ENCODE measurements at regions not wholly inside any gene's neighbourhood (a gene's known extent, or its start where the extent isn't known, plus 50 kb on each side); places are given as distances from the start of the nearest gene placed in this dataset.

- TF ChIP-seq, protein P1, sequence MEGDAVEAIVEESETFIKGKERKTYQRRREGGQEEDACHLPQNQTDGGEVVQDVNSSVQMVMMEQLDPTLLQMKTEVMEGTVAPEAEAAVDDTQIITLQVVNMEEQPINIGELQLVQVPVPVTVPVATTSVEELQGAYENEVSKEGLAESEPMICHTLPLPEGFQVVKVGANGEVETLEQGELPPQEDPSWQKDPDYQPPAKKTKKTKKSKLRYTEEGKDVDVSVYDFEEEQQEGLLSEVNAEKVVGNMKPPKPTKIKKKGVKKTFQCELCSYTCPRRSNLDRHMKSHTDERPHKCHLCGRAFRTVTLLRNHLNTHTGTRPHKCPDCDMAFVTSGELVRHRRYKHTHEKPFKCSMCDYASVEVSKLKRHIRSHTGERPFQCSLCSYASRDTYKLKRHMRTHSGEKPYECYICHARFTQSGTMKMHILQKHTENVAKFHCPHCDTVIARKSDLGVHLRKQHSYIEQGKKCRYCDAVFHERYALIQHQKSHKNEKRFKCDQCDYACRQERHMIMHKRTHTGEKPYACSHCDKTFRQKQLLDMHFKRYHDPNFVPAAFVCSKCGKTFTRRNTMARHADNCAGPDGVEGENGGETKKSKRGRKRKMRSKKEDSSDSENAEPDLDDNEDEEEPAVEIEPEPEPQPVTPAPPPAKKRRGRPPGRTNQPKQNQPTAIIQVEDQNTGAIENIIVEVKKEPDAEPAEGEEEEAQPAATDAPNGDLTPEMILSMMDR (IDR thresholded peaks at IDR 0.05) = no peak
- no peak for TF ChIP-seq ZFX (IDR thresholded peaks at IDR 0.05; ENCODE audit: borderline replicate concordance)
- no peak overlapping the region for H3K27ac ChIP-seq
These were observed 293.2 kb upstream of the FIGN start for GRCh38 chr2:164028814-164029534.

DNA sequence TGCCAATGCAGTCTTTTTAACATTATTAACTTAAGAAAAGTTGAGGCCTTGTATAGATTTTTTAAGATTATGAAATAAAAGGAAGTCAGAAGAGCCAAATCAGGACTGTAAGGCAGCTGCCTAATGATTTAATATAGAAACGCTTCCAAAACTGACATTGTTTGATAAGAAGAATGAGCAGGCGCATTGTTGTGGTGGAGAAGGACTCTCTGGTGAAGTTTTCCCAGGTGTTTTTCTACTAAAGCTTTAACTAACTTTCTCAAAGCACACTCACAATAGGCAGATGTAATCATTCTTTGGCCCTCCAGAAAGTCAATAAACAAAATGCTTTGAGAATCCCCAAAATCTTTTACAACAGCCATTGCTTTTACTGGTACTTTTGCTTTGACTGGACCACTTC, 288.6 kb upstream of the FIGN start:
- H3K27ac ChIP-seq = no peak overlapping the region
- no peak for TF ChIP-seq ZFX (IDR thresholded peaks at IDR 0.05; ENCODE audit: borderline replicate concordance)
- TF ChIP-seq, protein P1 (IDR thresholded peaks at IDR 0.05) = no peak

DNA sequence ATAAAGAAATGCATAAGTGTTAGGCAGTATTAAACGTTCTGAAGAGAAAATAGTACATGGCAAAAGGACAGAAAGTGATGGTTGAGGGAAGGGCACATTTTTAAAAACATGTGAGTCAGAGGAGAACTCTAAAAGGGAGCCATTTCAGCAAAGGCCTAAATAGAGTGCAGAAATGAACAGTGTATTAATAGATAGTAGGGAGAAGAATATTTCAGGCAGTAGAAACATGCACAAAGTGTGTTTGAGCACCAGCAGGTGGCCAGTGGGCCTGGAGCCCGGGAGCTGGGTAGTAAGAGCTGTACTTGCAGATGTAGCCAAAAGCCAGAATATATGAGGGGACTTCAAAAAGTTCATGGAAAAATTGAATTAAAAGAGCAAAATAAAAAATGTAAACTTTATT, 288.1 kb upstream of the FIGN start:
- TF ChIP-seq, protein P1 (IDR thresholded peaks at IDR 0.05) = no peak
- TF ChIP-seq ZFX (IDR thresholded peaks at IDR 0.05; ENCODE audit: borderline replicate concordance) = no peak
- no peak overlapping the region for H3K27ac ChIP-seq

DNA sequence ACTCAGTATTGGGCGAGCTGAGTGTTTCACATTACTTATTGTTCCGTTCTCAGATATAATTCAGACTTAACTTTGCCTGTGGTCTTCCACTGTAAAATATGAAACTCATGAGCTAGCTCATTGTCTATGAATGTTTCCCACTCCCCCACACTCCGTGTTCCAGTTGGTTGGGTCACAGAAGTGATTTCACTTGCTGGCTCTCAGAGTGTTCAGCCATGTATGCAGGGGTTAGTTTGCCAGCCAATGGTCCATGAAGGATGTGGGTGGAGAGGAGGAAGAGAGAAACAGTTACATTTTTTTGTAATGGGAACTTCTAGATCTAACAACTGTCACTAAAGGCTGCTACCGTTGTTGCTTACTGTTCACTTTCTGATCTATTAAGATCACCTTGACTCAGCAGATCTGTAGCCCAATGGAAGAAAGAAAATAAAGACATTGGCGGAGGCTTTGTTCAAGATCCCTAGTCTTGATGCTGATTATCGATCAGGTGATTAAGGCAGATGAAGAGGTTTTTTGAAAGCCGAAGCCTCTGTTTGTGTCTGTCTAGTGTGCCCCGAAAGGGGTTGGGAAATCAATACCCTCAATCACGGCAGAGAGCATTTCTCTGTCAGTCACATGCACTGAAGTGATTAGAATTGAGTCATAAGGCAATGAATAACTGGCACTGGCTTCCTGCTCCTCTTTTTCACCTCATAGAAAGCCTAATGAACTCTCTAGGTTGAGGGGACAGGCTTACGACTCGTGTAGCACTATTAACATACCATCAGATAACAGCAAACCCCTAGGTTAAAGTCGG, 279.7 kb upstream of the FIGN start:
- TF ChIP-seq, protein P1 (IDR thresholded peaks at IDR 0.05) = no peak
- no peak for TF ChIP-seq ZFX (IDR thresholded peaks at IDR 0.05; ENCODE audit: borderline replicate concordance)
- no peak overlapping the region for H3K27ac ChIP-seq

- no peak overlapping the region for H3K27ac ChIP-seq
- TF ChIP-seq, protein P1 (IDR thresholded peaks at IDR 0.05) = no peak
- TF ChIP-seq ZFX (IDR thresholded peaks at IDR 0.05; ENCODE audit: borderline replicate concordance) = no peak
These were observed 279.0 kb upstream of the FIGN start for GRCh38 chr2:164014791-164015190.

GRCh38 chr2:164014068-164014731, 278.4 kb upstream of the FIGN start:
- TF ChIP-seq, protein P1 (IDR thresholded peaks at IDR 0.05) = no peak
- TF ChIP-seq ZFX (IDR thresholded peaks at IDR 0.05; ENCODE audit: borderline replicate concordance) = no peak
- H3K27ac ChIP-seq = no peak overlapping the region
